ENCODE measurements at regions not wholly inside any gene's neighbourhood (a gene's known extent, or its start where the extent isn't known, plus 50 kb on each side); places are given as distances from the start of the nearest gene placed in this dataset.
A peak's percentile ranks its signal among the peaks of the same experiment; 100 is the strongest.

DNA sequence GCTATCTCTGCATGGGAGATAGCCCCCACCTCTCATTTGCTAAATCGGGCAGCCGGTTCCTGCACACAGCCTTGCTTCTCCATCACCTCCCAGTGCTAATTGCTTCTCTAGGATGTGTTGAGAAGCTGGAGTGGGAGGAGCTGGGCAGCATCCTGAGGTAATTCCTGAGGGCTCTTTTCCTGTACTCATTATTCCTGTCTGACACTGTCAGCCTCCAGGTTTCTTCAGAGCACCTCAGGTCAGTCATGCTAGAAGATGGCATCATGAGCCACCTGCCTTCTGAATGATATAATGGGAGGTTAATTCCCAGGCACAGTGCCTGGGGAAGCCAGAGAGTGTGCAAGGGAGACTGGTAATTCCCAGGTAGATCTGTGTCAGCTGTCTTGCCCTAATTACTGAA is 133.0 kb downstream of the RAB38 start:
- Histone ChIP-seq H3K56ac (replicated peaks; ENCODE audit: insufficient read length, low read depth, low read length) (no peak overlapping the region), H3K4ac (replicated peaks; ENCODE audit: insufficient read length, low read depth, low read length) (no peak overlapping the region), H3K14ac (ENCODE audit: insufficient read length) (no peak overlapping the region), H4K8ac (ENCODE audit: extremely low read depth, insufficient read depth, low read length) (no peak overlapping the region), H3K4me3 (ENCODE audit: extremely low read depth in 1 of 4, insufficient read depth in 2 of 4, low read depth in 3 of 4, low read length in 4 of 4) (no peak overlapping the region), H3K4me2 (ENCODE audit: insufficient read depth in 1 of 2, low read depth in 2 of 2, low read length in 2 of 2) (no peak overlapping the region), H2BK15ac (ENCODE audit: low read length) (peak overlapping the region; percentile 72; the same call in 1 of the 2 replicates), H4K5ac (ENCODE audit: insufficient read length, low read depth, low read length) (no peak overlapping the region), H2BK20ac (ENCODE audit: low read length) (peak overlapping the region; percentile 37; the same call in 1 of the 2 replicates), H3K9ac (replicated peaks in 1 of 4; ENCODE audit: extremely low read depth in 1 of 4, low read depth in 3 of 4, low read length in 3 of 4) (no peak overlapping the region), H2BK5ac (ENCODE audit: low read depth, low read length) (no peak overlapping the region), H3K79me1 (ENCODE audit: low read depth, low read length) (no peaks in the 10 kb centered on the region), H3K79me2 (ENCODE audit: control insufficient read depth in 1 of 2, insufficient read depth in 2 of 2, low read length in 2 of 2) (no peaks in the 10 kb centered on the region), H3K9me3 (ENCODE audit: insufficient read depth in 2 of 2, low read depth in 1 of 2, low read length in 1 of 2) (no peaks in the 10 kb centered on the region), H2BK120ac (replicated peaks; ENCODE audit: low read depth, low read length) (no peak overlapping the region), H3K23ac (ENCODE audit: insufficient read length) (no peak overlapping the region), H3K4me1 (replicated peaks in 1 of 4; ENCODE audit: control insufficient read depth in 3 of 4, insufficient read depth in 4 of 4, low read length in 3 of 4) (peaks cover 0 to 11% (median 4%) of the 10 kb centered on the region in 4 experiments; a peak in 5 of 7 replicates), H4K91ac (replicated peaks; ENCODE audit: insufficient read length, low read length) (no peak overlapping the region), H3K27me3 (replicated peaks in 1 of 4; ENCODE audit: control insufficient read depth in 3 of 4, extremely low read depth in 1 of 4, insufficient read depth in 3 of 4, low read length in 3 of 4) (no peaks in the 10 kb centered on the region), H3K27ac (ENCODE audit: low read depth, low read length) (no peak overlapping the region), H2AFZ (ENCODE audit: low read length) (peak overlapping the region; percentile 5; the same call in 1 of the 2 replicates), H3K18ac (ENCODE audit: extremely low read depth, low read length) (no peak overlapping the region), H3K23me2 (ENCODE audit: low read depth, low read length) (no peaks in the 10 kb centered on the region), H2AK5ac (ENCODE audit: low read depth, low read length) (0 out of 2 replicates have a peak overlapping the region, but pooled peaks have one; percentile 39), H4K20me1 (replicated peaks in 1 of 2; ENCODE audit: control insufficient read depth in 1 of 2, insufficient read depth in 2 of 2, low read length in 2 of 2) (no peaks in the 10 kb centered on the region), H2BK12ac (ENCODE audit: low read depth, low read length) (no peak overlapping the region), H3K36me3 (ENCODE audit: control insufficient read depth in 2 of 4, insufficient read depth in 4 of 4, low read length in 3 of 4) (no peaks in the 10 kb centered on the region)
- DNase-seq (ENCODE audit: low read depth in 1 of 2, low spot score in 2 of 2) (no peak), FAIRE-seq (no peak)
- TF ChIP-seq CHD2 (IDR thresholded peaks at IDR 0.05; ENCODE audit: low read length), result no peak
- no peak for TF ChIP-seq EP300 (IDR thresholded peaks at IDR 0.05; ENCODE audit: borderline replicate concordance in 1 of 2, low read depth in 2 of 2, low read length in 2 of 2)
- no peak for TF ChIP-seq TCF12 (IDR thresholded peaks at IDR 0.05; ENCODE audit: low read depth, low read length)
- TF ChIP-seq ZNF274 (IDR thresholded peaks at IDR 0.05; ENCODE audit: borderline replicate concordance, extremely low read depth, low read length), result no peak
- no peak for TF ChIP-seq BACH1 (IDR thresholded peaks at IDR 0.05; ENCODE audit: low read length)
- TF ChIP-seq EGR1 (IDR thresholded peaks at IDR 0.05; ENCODE audit: borderline replicate concordance, low read depth, low read length), result no peak
- no peak for TF ChIP-seq POLR2AphosphoS5 (IDR thresholded peaks at IDR 0.05; ENCODE audit: low read depth, low read length)
- TF ChIP-seq BRCA1 (IDR thresholded peaks at IDR 0.05; ENCODE audit: low read depth, low read length), result no peak
- TF ChIP-seq ASH2L (IDR thresholded peaks at IDR 0.05; ENCODE audit: low read length), result no peak
- TF ChIP-seq CTBP2 (IDR thresholded peaks at IDR 0.05; ENCODE audit: borderline replicate concordance, insufficient read depth, insufficient read length, low read length), result no peak
- no peak for TF ChIP-seq SAP30 (IDR thresholded peaks at IDR 0.05; ENCODE audit: insufficient read depth, insufficient replicate concordance, low read length)
- no peak for TF ChIP-seq RNF2 (IDR thresholded peaks at IDR 0.05; ENCODE audit: borderline replicate concordance, low read depth, low read length, missing control alignments, poor library complexity, severe bottlenecking)
- no peak for TF ChIP-seq CREB1 (IDR thresholded peaks at IDR 0.05)
- WGBS, 2 experiments (ENCODE audit: extremely low coverage in 1 of 2, insufficient coverage in 1 of 2, insufficient read length in 1 of 2, insufficient replicate concordance in 2 of 2, low coverage in 1 of 2, low lambda C conversion rate in 2 of 2, missing lambda C conversion rate in 1 of 2), result 100% methylated on average over 1 of the region's 2 CpGs; no CpG with 5 or more reads in 1 of the 2 experiments
- ChIA-PET CTCF (ENCODE audit: partially characterized antibody) (interaction anchor here (0.7 to 2.4 kb wide), 3 partner anchors 26 to 510 kb away, joined by 4 to 10 read pairs (median 5); no protein-coding TSS in a partner anchor), POLR2A (ENCODE audit: partially characterized antibody) (no interaction called here)
